Right lobe of liver (tissue), 6 donors: ENCODE measurements at regions not wholly inside any gene's neighbourhood (a gene's known extent, or its start where the extent isn't known, plus 50 kb on each side); places are given as distances from the start of the nearest gene placed in this dataset.

Source experiments
- ATAC-seq, 4 donors: fragments of 200-7000 bp; cut with Tn5 transposase; one replicate each; pipeline ENCODE4 v1.9.1; 2020; ENCODE audit warnings: mild to moderate bottlenecking in 4 of 4, moderate library complexity in 4 of 4
- DNase-seq, 3 donors: peaks; one replicate each; pipeline ENCODE4 v3.0.0-alpha.2; 2020
- H3K27ac ChIP-seq, 3 donors: fragments of 200-600 bp; one replicate each; pipeline ENCODE4 v1.8.0; 2022
- H3K27me3 ChIP-seq, 2 donors: fragments of 200-600 bp; one replicate each; pipeline ENCODE4 v1.8.0; 2022
- H3K36me3 ChIP-seq, 4 donors: fragments of 200-600 bp; sonication (generic) in 1 of 4; one replicate each; pipeline versions ENCODE4 v1.5.1 to v1.8.0; 2017 to 2022; ENCODE audit warnings: control low read depth in 1 of 4
- H3K4me1 ChIP-seq, 4 donors: fragments of 200-600 bp; sonication (generic) in 1 of 4; one replicate each; pipeline versions ENCODE4 v1.5.1 to v1.8.0; 2017 to 2022; ENCODE audit warnings: control low read depth in 1 of 4
- H3K4me3 ChIP-seq, 3 donors: fragments of 200-600 bp; one replicate each; pipeline ENCODE4 v1.8.0; 2022
- H3K9me3 ChIP-seq, 4 donors: fragments of 200-600 bp; sonication (generic) in 1 of 4; one replicate each; pipeline versions ENCODE4 v1.5.1 to v1.8.0; 2017 to 2022; ENCODE audit warnings: control low read depth in 1 of 4
- CTCF ChIP-seq, 4 donors: fragments of 200-600 bp in 3 of 4; fragments of 450-650 bp in 1 of 4; IDR thresholded peaks; one replicate each; pipeline versions ENCODE4 v1.5.1 to v1.8.0; 2016 to 2022; ENCODE audit warnings: antibody characterized with exemption in 4 of 4, mild to moderate bottlenecking in 2 of 4
- POLR2A ChIP-seq: fragments of 450-650 bp; IDR thresholded peaks from one replicate; pipeline ENCODE4 v1.6.1; 2017; ENCODE audit warnings: antibody characterized with exemption, mild to moderate bottlenecking
- WGBS: methylation state at CpG from one replicate; pipeline ENCODE4 v1.1.6; 2018; ENCODE audit warnings: low coverage, low lambda C conversion rate; ENCODE audit not compliant: insufficient coverage; ENCODE audit errors: missing lambda C conversion rate; 5-methylcytosine and 5-hydroxymethylcytosine counted together
- intact Hi-C, 2 donors: fragments of 100-400 bp; cut with DNase I; formaldehyde crosslinking; loops; one replicate each; pipeline versions ENCODE4 v1.11.2 to v1.14.1; 2022
- donor health status: DM: no; HTN: yes; CAD: no.
- donor health status: DM: no; HTN: no; CAD: no.
- donor health status: DM: no; HTN: no; CAD: no.
- donor health status: DM: no; HTN: yes; CAD: no.
- donor health status: DM: no; HTN: yes; CAD: no.

DNA sequence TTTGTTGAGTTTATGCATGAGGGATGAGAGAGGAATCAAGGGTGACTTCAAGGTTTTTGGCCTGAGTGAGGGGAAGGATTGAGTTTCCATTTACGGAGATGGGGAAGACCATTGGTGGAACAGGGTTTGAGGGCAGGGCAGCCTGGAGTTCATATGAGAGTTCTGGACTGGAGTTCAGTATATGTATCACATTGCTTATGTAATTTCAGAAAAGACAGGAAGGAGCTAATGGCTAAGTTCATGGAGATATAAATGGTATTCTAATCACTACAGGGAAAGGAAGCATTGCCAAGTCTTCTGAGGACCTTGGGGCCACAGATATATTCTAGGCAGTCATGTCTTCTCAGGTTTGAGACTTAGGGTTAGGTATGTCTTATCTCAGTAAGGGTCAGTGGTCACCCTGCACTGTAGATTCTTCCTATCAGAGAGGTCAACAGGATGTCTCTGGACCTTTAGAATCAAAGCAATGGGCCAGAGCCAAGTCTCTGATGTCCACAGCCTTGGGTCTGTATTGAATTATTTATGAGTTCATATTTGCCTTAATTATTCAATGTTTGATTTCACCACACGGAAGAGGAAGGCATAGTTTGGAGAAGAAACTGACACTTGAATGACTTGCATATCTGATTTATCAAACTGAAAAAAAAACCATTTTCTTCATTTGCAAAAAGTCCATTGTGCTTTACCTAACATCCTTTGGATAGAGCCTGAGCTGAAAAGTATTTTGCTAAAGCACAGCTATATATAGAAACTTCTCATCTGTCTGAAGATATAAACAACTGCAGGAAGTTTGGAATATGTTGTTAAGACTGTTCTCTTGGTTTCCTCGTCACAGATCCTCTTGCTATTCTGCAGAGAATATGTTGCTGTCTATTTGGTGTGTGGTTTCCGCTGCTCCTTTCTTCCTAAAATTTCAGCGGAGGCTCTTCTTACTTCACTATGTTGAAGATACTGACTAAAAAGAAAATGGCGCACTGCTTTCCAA, 139.5 kb downstream of the PDGFRA start:
- peak; percentile 53 to 72 (median 62) for ATAC-seq
- WGBS: 36% methylated on average over 6 of the region's 6 CpGs
- no peak for DNase-seq
- intact Hi-C loops: no loop called here
- no peaks in the 10 kb centered on the region for H3K4me1 ChIP-seq
- H3K27ac ChIP-seq: no peak overlapping the region
- no peaks in the 10 kb centered on the region for H3K36me3 ChIP-seq
- TF ChIP-seq POLR2A (no peak), CTCF (IDR thresholded peaks at IDR 0.05) (no peak)
- H3K27me3 ChIP-seq: no peaks in the 10 kb centered on the region
- no peak overlapping the region for H3K4me3 ChIP-seq
- no peaks in the 10 kb centered on the region for H3K9me3 ChIP-seq

DNA sequence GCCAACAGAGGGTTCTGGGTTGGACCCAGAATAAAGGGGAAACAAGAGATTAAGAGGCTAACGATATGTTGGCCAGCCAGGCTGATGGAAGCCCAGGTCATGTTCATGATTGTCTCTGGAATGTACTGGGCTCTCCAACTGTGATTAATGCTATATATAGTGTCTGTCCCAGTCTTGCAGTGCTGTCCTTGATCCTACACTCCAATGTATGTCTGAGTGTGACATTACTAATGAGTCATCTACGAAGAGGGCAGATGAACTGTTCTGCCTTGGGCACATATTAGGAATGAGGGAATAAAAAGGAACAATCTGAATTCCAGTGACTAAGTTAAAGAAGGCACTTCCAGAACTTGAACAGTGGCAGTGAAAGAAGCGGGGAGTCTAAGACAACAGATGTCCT, 142.1 kb downstream of the PDGFRA start:
- no peaks in the 10 kb centered on the region for H3K9me3 ChIP-seq
- H3K36me3 ChIP-seq: no peaks in the 10 kb centered on the region
- TF ChIP-seq CTCF (IDR thresholded peaks at IDR 0.05) (no peak), POLR2A (no peak)
- H3K4me3 ChIP-seq: no peak overlapping the region
- intact Hi-C loops: no loop called here
- no peak overlapping the region for H3K27ac ChIP-seq
- ATAC-seq (no peak), DNase-seq (no peak)
- 51% methylated on average over 3 of the region's 3 CpGs for WGBS
- H3K4me1 ChIP-seq: no peaks in the 10 kb centered on the region
- H3K27me3 ChIP-seq: no peaks in the 10 kb centered on the region

- H3K36me3 ChIP-seq: no peaks in the 10 kb centered on the region
Measured at GRCh38 chr4:54372951-54373350, 143.9 kb downstream of the PDGFRA start.

DNA sequence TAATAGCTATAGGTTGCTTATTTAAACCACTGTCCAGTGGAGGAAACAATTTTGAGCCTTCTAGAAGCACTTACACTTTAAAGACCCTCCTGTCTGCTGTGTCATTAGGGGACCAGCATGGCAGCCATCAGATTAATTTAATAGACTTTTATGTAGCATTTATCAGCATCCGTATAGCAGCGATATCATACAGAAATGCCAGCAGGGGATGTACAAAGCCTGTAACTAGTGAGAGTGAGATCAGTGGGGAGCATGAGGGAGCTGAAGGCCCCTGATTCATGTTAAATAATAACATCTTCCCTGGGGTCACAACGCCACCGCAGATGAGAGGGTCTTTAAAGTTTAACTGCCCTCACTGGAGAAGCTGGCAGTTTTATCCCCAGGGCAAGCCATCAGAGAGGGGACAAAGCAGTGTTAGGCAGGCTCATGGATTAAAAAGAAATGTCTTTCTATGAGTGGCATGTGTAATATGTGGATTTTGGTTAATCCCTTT, 144.7 kb downstream of the PDGFRA start:
- WGBS: 80% methylated on average over 4 of the region's 4 CpGs
- ATAC-seq: no peak
- TF ChIP-seq CTCF (IDR thresholded peaks at IDR 0.05) (no peak), POLR2A (no peak)
- no peaks in the 10 kb centered on the region for H3K9me3 ChIP-seq
- H3K4me1 ChIP-seq: no peaks in the 10 kb centered on the region
- intact Hi-C loops: no loop called here
- H3K36me3 ChIP-seq: no peaks in the 10 kb centered on the region
- no peak for DNase-seq
- no peak overlapping the region for H3K27ac ChIP-seq
- no peak overlapping the region for H3K4me3 ChIP-seq
- H3K27me3 ChIP-seq: no peaks in the 10 kb centered on the region

More at GRCh38 chr4:54372951-54373350, 143.9 kb downstream of the PDGFRA start:
- intact Hi-C loops: no loop called here
- no peak overlapping the region for H3K27ac ChIP-seq
- TF ChIP-seq POLR2A: no peak
- no peak for TF ChIP-seq CTCF (IDR thresholded peaks at IDR 0.05)
- H3K27me3 ChIP-seq: no peaks in the 10 kb centered on the region
- no peak for ATAC-seq
- DNase-seq: no peak
- 67% methylated on average over 2 of the region's 2 CpGs for WGBS
- H3K4me3 ChIP-seq: no peak overlapping the region
- H3K9me3 ChIP-seq: no peaks in the 10 kb centered on the region
- no peaks in the 10 kb centered on the region for H3K4me1 ChIP-seq
